ENCODE measurements at regions not wholly inside any gene's neighbourhood (a gene's known extent, or its start where the extent isn't known, plus 50 kb on each side); places are given as distances from the start of the nearest gene placed in this dataset.

GRCh38 chr2:196566961-196567666 is 72.4 kb upstream of the CCDC150 start:
- Histone ChIP-seq H2AFZ (ENCODE audit: low read length, unreplicated experiment) (no peak overlapping the region), H3K4me3 (ENCODE audit: low read depth, low read length) (no peak overlapping the region), H3K27ac (ENCODE audit: low read depth, low read length) (no peak overlapping the region), H3K79me2 (ENCODE audit: control insufficient read depth, insufficient read depth, low read length, unreplicated experiment) (no peaks in the 10 kb centered on the region), H3K4me1 (ENCODE audit: control insufficient read depth, insufficient read depth, low read length, unreplicated experiment) (no peaks in the 10 kb centered on the region), H3K36me3 (ENCODE audit: insufficient read depth, low read length) (no peaks in the 10 kb centered on the region), H3K27me3 (ENCODE audit: insufficient read depth, low read length) (no peaks in the 10 kb centered on the region)

- Histone ChIP-seq H3K27ac (ENCODE audit: low read depth, low read length) (no peak overlapping the region), H3K4me3 (ENCODE audit: low read depth, low read length) (no peak overlapping the region), H2AFZ (ENCODE audit: low read length, unreplicated experiment) (no peak overlapping the region), H3K27me3 (ENCODE audit: insufficient read depth, low read length) (no peaks in the 10 kb centered on the region), H3K36me3 (ENCODE audit: insufficient read depth, low read length) (no peaks in the 10 kb centered on the region), H3K4me1 (ENCODE audit: control insufficient read depth, insufficient read depth, low read length, unreplicated experiment) (no peaks in the 10 kb centered on the region), H3K79me2 (ENCODE audit: control insufficient read depth, insufficient read depth, low read length, unreplicated experiment) (no peaks in the 10 kb centered on the region)
These were observed 71.0 kb upstream of the CCDC150 start for GRCh38 chr2:196568506-196568905.

DNA sequence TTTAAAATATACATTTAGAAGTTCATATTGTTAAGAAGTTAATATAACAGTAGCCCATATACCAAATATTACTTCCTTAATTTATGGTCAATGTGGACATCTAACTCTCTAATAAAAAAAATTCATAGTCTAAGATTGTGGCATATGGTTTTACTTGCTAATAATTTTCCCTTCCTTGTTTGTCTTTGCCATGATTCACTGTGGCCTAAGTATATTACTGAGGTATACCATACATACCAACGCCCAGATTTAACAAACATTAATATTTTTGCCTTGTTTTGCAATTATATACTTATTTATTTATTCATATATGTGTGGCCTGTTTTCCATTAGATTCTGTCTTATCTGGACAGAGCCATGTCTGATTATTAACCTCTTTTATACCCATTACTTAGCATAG is 54.6 kb upstream of the CCDC150 start:
- Histone ChIP-seq H3K4me3 (ENCODE audit: low read depth, low read length) (no peak overlapping the region), H3K27me3 (ENCODE audit: insufficient read depth, low read length) (no peaks in the 10 kb centered on the region), H3K79me2 (ENCODE audit: control insufficient read depth, insufficient read depth, low read length, unreplicated experiment) (no peaks in the 10 kb centered on the region), H3K27ac (ENCODE audit: low read depth, low read length) (no peak overlapping the region), H3K4me1 (ENCODE audit: control insufficient read depth, insufficient read depth, low read length, unreplicated experiment) (peaks cover 5% of the 10 kb centered on the region), H3K36me3 (ENCODE audit: insufficient read depth, low read length) (no peaks in the 10 kb centered on the region), H2AFZ (ENCODE audit: low read length, unreplicated experiment) (no peak overlapping the region)

GRCh38 chr2:196586511-196586991 is 53.0 kb upstream of the CCDC150 start:
- Histone ChIP-seq H3K27ac (ENCODE audit: low read depth, low read length) (no peak overlapping the region), H3K4me1 (ENCODE audit: control insufficient read depth, insufficient read depth, low read length, unreplicated experiment) (peaks cover 5% of the 10 kb centered on the region), H3K79me2 (ENCODE audit: control insufficient read depth, insufficient read depth, low read length, unreplicated experiment) (no peaks in the 10 kb centered on the region), H3K4me3 (ENCODE audit: low read depth, low read length) (no peak overlapping the region), H3K27me3 (ENCODE audit: insufficient read depth, low read length) (no peaks in the 10 kb centered on the region), H3K36me3 (ENCODE audit: insufficient read depth, low read length) (no peaks in the 10 kb centered on the region), H2AFZ (ENCODE audit: low read length, unreplicated experiment) (no peak overlapping the region)

DNA sequence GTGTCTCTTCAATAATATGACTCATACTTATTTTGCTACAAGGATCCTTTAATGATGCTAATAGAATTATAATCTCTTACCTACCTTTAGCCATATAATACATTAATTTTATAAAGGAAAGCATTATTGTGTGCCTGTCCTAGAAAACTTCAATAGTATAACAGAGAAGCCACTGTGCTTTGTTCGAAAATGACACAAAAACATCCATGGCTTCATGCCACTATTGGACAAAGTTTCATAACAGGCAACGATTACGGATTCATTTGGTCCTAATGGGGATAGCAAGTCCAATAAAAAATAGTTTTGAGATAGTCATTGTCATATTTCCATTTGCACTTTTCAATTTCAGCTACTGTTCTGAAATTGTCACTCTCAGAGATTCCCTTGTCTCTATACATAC is 52.5 kb upstream of the CCDC150 start:
- H3K4me3 ChIP-seq (ENCODE audit: low read depth, low read length): no peak overlapping the region
- H3K27ac ChIP-seq (ENCODE audit: low read depth, low read length): no peak overlapping the region

DNA sequence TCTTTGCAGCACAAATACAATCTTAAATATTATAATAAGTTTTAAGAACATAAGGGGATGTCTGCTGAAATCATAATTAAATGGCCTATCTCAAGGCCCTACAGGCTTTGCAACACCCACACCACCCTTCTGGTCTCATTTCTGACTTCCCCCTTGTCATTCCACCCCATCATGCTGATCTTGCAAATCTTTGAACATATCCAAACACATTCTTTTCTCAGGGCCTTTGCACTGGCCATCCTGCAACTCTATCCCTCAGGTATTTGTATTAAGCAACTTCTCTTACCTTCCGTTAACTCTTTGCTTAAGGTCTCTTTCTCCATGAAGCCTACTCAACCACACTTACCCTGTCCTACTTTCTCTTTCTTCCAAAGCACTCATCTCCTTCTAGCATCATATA is 51.8 kb upstream of the CCDC150 start:
- H2AFZ ChIP-seq (ENCODE audit: low read length, unreplicated experiment): no peak overlapping the region
- no peak overlapping the region for H3K27ac ChIP-seq (ENCODE audit: low read depth, low read length)
- H3K4me3 ChIP-seq (ENCODE audit: low read depth, low read length): no peak overlapping the region
- H3K36me3 ChIP-seq (ENCODE audit: insufficient read depth, low read length): no peaks in the 10 kb centered on the region
- no peaks in the 10 kb centered on the region for H3K27me3 ChIP-seq (ENCODE audit: insufficient read depth, low read length)
- H3K79me2 ChIP-seq (ENCODE audit: control insufficient read depth, insufficient read depth, low read length, unreplicated experiment): no peaks in the 10 kb centered on the region
- H3K4me1 ChIP-seq (ENCODE audit: control insufficient read depth, insufficient read depth, low read length, unreplicated experiment): peaks cover 5% of the 10 kb centered on the region

More for the DNA sequence above, 52.5 kb upstream of the CCDC150 start:
- Histone ChIP-seq H3K27me3 (ENCODE audit: insufficient read depth, low read length) (no peaks in the 10 kb centered on the region), H3K36me3 (ENCODE audit: insufficient read depth, low read length) (no peaks in the 10 kb centered on the region), H3K4me1 (ENCODE audit: control insufficient read depth, insufficient read depth, low read length, unreplicated experiment) (peaks cover 5% of the 10 kb centered on the region), H3K79me2 (ENCODE audit: control insufficient read depth, insufficient read depth, low read length, unreplicated experiment) (no peaks in the 10 kb centered on the region), H2AFZ (ENCODE audit: low read length, unreplicated experiment) (no peak overlapping the region)

DNA sequence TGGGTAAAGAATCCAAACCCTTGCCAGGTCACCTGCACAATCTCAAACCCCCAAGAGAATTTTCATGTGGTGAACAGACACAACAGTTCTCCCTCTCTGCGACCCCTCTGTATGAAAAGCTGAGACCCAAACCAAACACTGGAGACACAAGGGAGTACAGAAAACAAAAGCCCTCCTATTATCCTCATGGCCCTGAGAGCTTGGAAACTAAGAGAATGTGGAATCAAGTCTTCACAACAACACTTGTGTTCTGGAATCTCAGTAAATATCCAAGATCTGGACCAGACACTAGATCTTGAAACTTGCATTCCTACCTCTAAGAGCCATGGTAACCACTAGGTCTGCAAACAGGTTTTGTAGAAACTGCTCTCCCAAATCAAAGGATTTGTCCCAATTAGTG is 50.1 kb upstream of the CCDC150 start:
- H3K4me1 ChIP-seq (ENCODE audit: control insufficient read depth, insufficient read depth, low read length, unreplicated experiment): peaks cover 5% of the 10 kb centered on the region

More for the DNA sequence above, 50.1 kb upstream of the CCDC150 start:
- Histone ChIP-seq H3K27ac (ENCODE audit: low read depth, low read length) (no peak overlapping the region), H3K27me3 (ENCODE audit: insufficient read depth, low read length) (no peaks in the 10 kb centered on the region), H3K4me3 (ENCODE audit: low read depth, low read length) (no peak overlapping the region), H3K36me3 (ENCODE audit: insufficient read depth, low read length) (no peaks in the 10 kb centered on the region), H2AFZ (ENCODE audit: low read length, unreplicated experiment) (no peak overlapping the region), H3K79me2 (ENCODE audit: control insufficient read depth, insufficient read depth, low read length, unreplicated experiment) (no peaks in the 10 kb centered on the region)

Measured in ACC112 (cell line).